Prostate gland (tissue), 2 donors: ENCODE measurements at regions not wholly inside any gene's neighbourhood (a gene's known extent, or its start where the extent isn't known, plus 50 kb on each side); places are given as distances from the start of the nearest gene placed in this dataset.

Source experiments
- DNase-seq: peaks from one replicate; pipeline ENCODE4 v3.0.0-alpha.2; 2019; ENCODE audit warnings: low spot score
- H3K27ac ChIP-seq, 2 donors: fragments of 200-600 bp; sonication (generic); 2 replicates each; pipeline ENCODE4 v1.5.1; 2017 to 2019
- H3K27me3 ChIP-seq: fragments of 200-600 bp; sonication (generic); replicated peaks from 2 replicates; pipeline ENCODE4 v1.5.1; 2019; ENCODE audit not compliant: insufficient read depth
- H3K36me3 ChIP-seq, 2 donors: fragments of 200-600 bp; sonication (generic); 1 replicate in 1 of 2; 2 replicates in 1 of 2; pipeline versions ENCODE4 v1.5.1 to v1.8.1; 2017 to 2019
- H3K4me1 ChIP-seq: fragments of 200-600 bp; sonication (generic); replicated peaks from 2 replicates; pipeline ENCODE4 v1.5.1; 2019
- H3K4me3 ChIP-seq, 2 donors: fragments of 200-600 bp; sonication (generic); 2 replicates each; pipeline ENCODE4 v1.5.1; 2017 to 2019
- H3K9me3 ChIP-seq: fragments of 200-600 bp; sonication (generic); 2 replicates; pipeline ENCODE4 v1.5.1; 2017
- POLR2A ChIP-seq: fragments of 450-650 bp; IDR thresholded peaks from one replicate; pipeline ENCODE4 v1.6.1; 2016; ENCODE audit warnings: antibody characterized with exemption, mild to moderate bottlenecking
- POLR2AphosphoS5 ChIP-seq: sonication (generic); formaldehyde crosslinking; IDR thresholded peaks from one replicate; pipeline ENCODE4 v1.6.1; 2017; ENCODE audit warnings: antibody characterized with exemption
- WGBS: methylation state at CpG from one replicate; pipeline ENCODE4 v1.1.5; 2018; 5-methylcytosine and 5-hydroxymethylcytosine counted together
- intact Hi-C: fragments of 100-400 bp; cut with DNase I; formaldehyde crosslinking; loops from one replicate; pipeline ENCODE4 v1.14.2; 2022
- TF ChIP-seq, protein P1 (sequence below), 4 experiments: fragments of 200-600 bp in 2 of 4; fragments of 450-650 bp in 2 of 4; sonication (generic) in 2 of 4; IDR thresholded peaks; 1 replicate in 3 of 4; 2 replicates in 1 of 4; pipeline ENCODE4 v1.5.1; 2016 to 2019; ENCODE audit warnings: antibody characterized with exemption in 4 of 4, mild to moderate bottlenecking in 2 of 4, moderate library complexity in 2 of 4

DNA sequence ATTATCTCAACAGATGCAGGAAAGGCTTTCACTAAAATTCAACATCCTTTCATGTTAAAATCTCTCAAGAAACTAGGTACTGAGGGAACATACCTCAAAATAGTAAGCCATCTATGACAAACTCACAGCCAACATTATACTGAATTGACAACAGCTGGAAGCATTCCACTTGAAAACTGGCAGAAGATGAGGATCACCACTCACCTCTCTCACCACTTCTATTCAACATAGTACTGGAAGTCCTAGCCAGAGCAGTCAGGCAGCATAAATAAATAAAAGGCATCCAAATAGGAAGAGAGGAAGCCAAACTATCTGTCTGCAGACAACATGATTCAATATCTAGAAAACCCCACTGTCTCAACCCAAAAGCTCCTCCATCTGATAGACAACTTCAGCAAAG is 203.6 kb upstream of the GRAMD2B start:
- intact Hi-C loops: no loop called here
- H3K27ac ChIP-seq: no peak overlapping the region
- no peak for DNase-seq
- H3K27me3 ChIP-seq: peaks cover 2% of the 10 kb centered on the region
- no peaks in the 10 kb centered on the region for H3K36me3 ChIP-seq
- no peak for TF ChIP-seq POLR2A
- no peak for TF ChIP-seq POLR2AphosphoS5
- TF ChIP-seq, protein P1, sequence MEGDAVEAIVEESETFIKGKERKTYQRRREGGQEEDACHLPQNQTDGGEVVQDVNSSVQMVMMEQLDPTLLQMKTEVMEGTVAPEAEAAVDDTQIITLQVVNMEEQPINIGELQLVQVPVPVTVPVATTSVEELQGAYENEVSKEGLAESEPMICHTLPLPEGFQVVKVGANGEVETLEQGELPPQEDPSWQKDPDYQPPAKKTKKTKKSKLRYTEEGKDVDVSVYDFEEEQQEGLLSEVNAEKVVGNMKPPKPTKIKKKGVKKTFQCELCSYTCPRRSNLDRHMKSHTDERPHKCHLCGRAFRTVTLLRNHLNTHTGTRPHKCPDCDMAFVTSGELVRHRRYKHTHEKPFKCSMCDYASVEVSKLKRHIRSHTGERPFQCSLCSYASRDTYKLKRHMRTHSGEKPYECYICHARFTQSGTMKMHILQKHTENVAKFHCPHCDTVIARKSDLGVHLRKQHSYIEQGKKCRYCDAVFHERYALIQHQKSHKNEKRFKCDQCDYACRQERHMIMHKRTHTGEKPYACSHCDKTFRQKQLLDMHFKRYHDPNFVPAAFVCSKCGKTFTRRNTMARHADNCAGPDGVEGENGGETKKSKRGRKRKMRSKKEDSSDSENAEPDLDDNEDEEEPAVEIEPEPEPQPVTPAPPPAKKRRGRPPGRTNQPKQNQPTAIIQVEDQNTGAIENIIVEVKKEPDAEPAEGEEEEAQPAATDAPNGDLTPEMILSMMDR (IDR thresholded peaks at IDR 0.05): no peak
- no peaks in the 10 kb centered on the region for H3K9me3 ChIP-seq
- no peak overlapping the region for H3K4me3 ChIP-seq
- H3K4me1 ChIP-seq: no peaks in the 10 kb centered on the region

DNA sequence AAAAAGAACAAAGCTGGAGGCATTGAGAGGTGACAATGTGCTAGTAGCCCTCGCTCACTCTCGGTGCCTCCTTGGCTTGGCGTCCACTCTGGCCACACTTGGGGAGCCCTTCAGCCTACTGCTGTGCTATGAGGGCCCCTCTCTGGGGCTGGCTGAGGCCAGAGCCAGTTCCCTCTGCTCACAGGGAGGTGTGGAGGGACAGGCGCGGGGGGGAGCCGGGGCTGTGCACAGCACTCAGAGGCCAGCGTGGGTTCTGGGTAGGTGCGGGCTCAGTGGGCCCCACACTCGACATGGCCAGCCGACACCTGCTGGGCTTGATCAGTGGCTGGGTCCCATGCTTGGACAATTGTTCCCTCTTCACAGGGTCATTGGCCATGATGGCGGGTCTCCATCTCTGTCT is 202.5 kb upstream of the GRAMD2B start:
- no peak overlapping the region for H3K27ac ChIP-seq

DNA sequence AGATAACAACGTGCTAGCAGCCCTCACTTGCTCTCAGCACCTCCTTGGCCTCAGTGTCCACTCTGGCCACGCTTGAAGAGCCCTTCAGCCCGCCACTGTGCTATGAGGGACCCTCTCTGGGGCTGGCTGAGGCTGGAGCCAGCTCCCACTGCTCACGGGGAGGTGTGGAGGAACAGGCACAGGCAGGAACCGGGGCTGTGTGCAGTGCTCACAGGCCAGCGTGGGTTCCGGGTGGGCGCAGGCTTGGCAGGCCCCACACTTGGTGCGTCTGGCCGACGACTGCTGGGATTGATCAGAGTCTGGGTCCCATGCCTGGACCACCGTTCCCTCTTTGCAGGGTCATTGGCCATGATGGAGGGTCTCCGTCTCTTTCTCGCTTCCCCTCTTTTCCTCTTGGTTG is 194.3 kb upstream of the GRAMD2B start:
- no peak overlapping the region for H3K4me3 ChIP-seq
- H3K9me3 ChIP-seq: no peaks in the 10 kb centered on the region
- no peak for DNase-seq
- H3K27me3 ChIP-seq: no peaks in the 10 kb centered on the region
- intact Hi-C loops: no loop called here
- no peak overlapping the region for H3K27ac ChIP-seq
- WGBS: 97% methylated on average over 14 of the region's 14 CpGs
- no peaks in the 10 kb centered on the region for H3K36me3 ChIP-seq
- no peaks in the 10 kb centered on the region for H3K4me1 ChIP-seq
- TF ChIP-seq POLR2A: no peak
- TF ChIP-seq, protein P1 (IDR thresholded peaks at IDR 0.05): no peak

More for the DNA sequence above, 202.5 kb upstream of the GRAMD2B start:
- Histone ChIP-seq H3K4me3 (no peak overlapping the region), H3K27me3 (peaks cover 2% of the 10 kb centered on the region), H3K9me3 (no peaks in the 10 kb centered on the region), H3K36me3 (no peaks in the 10 kb centered on the region), H3K4me1 (no peaks in the 10 kb centered on the region)
- WGBS: 93% methylated on average over 11 of the region's 11 CpGs
- DNase-seq: no peak
- intact Hi-C loops: no loop called here
- no peak for TF ChIP-seq POLR2A
- TF ChIP-seq, protein P1 (IDR thresholded peaks at IDR 0.05): no peak
- TF ChIP-seq POLR2AphosphoS5: no peak

DNA sequence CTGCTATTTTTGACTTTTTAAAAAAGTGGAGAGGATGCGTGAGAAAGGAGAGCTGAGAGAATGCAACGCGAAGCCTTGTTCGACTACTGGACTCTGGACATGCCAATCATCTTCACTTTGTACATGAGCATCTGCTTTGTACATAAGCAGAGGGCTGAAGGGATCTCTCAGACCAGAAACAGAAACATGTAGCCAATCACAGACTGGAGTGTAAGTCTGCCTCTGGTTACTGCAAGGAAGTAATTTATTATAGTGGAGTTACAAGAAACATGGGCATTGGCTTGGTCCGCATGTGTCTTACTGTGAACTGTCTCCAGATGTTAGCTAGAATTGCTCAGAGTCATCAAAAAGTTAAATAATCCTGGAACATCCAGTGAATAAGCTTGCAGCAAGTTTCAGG is 190.0 kb upstream of the GRAMD2B start:
- WGBS: 93% methylated on average over 5 of the region's 5 CpGs
- H3K4me3 ChIP-seq: no peak overlapping the region
- no peak for DNase-seq
- no peak overlapping the region for H3K27ac ChIP-seq
- intact Hi-C loops: no loop called here
- TF ChIP-seq POLR2A (no peak), POLR2AphosphoS5 (no peak)
- TF ChIP-seq, protein P1 (IDR thresholded peaks at IDR 0.05): no peak
- H3K4me1 ChIP-seq: no peaks in the 10 kb centered on the region
- no peaks in the 10 kb centered on the region for H3K9me3 ChIP-seq
- no peaks in the 10 kb centered on the region for H3K27me3 ChIP-seq
- no peaks in the 10 kb centered on the region for H3K36me3 ChIP-seq

DNA sequence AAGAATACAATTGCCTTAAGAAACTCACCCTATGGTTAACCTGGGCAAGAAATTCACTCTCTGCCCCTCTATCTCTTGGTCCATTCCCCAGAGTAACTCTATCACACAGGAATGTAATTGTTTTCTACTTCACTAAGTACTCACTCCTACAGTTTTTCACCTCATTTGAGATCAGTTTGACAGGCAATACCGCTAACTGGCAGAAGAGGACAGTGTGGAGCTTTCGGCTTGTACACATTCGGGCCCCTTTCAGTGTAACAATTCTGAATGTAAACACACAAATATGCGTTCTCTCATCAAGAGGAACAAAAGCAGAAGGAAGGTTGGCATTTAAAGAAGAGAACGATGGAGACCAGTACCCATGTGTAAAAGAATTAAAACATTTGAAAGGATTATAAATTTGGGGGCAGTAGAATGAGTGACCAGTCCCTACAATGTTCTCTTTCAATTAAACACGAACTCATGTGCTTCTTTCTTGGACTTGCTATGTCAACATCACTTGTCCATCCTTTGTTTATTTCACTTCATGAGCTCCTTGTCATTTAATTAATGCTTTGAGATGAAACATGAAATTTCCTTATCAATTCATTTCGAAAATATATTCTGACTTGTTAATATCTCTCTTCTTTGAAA is 188.5 kb upstream of the GRAMD2B start:
- Histone ChIP-seq H3K36me3 (no peaks in the 10 kb centered on the region), H3K27ac (no peak overlapping the region), H3K4me1 (no peaks in the 10 kb centered on the region), H3K9me3 (no peaks in the 10 kb centered on the region), H3K4me3 (no peak overlapping the region), H3K27me3 (no peaks in the 10 kb centered on the region)
- no peak for DNase-seq
- intact Hi-C loops: no loop called here
- WGBS: 54% methylated on average over 7 of the region's 7 CpGs
- TF ChIP-seq POLR2A: no peak
- TF ChIP-seq, protein P1 (IDR thresholded peaks at IDR 0.05): peak in 1 of 4 experiments; percentile 34
- no peak for TF ChIP-seq POLR2AphosphoS5
